Activated CD4-positive, alpha-beta T cell treated with anti-CD3 and anti-CD28 coated beads, Interleukin-2, amount 50 U/mL, for 48 hours (primary cell): ENCODE measurements at regions not wholly inside any gene's neighbourhood (a gene's known extent, or its start where the extent isn't known, plus 50 kb on each side); places are given as distances from the start of the nearest gene placed in this dataset.
"Not testable (repeated sequence)": the region's sequence is repeated elsewhere in the genome, so short reads cannot be mapped to it uniquely, and the experiment has no call there.

Source experiments
- DNase-seq, 2 experiments: peaks; one replicate each; pipeline ENCODE4 v3.0.0-alpha.2; 2020

- DNase-seq: no peak
Measured at GRCh38 chrX:42290608-42291007, 367.3 kb upstream of the CASK start.

GRCh38 chrX:42289492-42290385 lies 366.4 kb upstream of the CASK start:
- no peak for DNase-seq

- DNase-seq: not testable (repeated sequence)
Measured at GRCh38 chrX:42285681-42286080, 362.3 kb upstream of the CASK start.

- DNase-seq: no peak
Measured at GRCh38 chrX:42276982-42277690, 353.8 kb upstream of the CASK start.

DNA sequence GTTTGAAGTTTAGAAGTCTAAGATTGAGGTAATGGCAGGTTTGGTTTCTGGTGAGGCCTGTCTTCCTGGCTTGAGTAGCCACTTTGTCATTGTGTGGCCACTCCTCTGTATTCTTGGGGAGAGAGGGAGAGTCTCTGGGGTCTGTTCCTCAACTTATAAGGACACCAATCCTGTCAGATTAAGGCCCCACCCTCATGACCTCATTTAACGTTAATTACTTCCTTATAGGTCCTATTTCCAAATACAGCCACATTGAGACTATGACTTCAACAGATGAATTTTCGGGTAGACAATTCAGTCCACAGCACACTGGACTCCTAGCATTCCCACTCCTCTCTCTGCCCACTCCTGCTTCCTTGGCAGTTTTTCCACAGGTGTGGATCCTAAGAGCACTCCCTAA lies 350.8 kb upstream of the CASK start:
- no peak for DNase-seq

GRCh38 chrX:42273387-42273786 lies 350.0 kb upstream of the CASK start:
- DNase-seq: no peak

DNA sequence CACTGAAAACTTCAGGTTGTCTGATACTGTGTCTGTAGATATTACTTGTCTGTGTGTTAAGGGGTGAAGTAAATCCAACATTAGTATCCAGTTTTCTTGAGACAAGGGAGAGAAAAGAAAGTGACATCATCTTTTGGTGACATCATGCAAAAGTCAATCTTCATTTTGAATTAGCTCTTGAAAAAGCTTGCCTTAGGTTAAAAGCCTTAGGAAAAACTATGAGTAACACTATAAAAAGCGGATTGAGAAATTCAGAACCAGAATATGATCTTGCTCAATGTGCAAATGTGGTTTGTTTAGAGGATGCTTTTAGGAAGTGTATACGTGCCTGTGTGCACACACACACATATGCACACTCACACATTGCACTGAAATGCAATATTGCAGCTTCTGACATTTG lies 345.8 kb upstream of the CASK start:
- no peak for DNase-seq

DNA sequence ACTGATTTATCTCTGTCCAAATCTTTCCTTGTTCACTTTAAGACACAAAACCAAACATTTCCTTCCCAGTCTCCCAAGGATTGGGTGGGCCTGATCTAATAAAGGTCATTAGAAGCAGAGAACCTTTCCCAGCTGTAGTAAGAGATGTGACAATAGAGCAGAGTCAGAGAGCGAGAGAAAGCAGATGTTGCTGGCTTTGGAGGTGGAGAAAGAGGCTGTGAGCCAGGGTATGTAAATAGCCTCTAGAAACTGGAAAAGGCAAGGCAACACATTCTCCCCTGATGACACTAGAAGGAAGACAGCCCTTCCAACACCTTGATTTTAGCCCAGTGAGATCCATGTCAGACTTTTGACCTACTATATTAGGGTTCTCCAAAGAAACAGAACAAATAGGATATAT lies 337.5 kb upstream of the CASK start:
- DNase-seq: no peak

- DNase-seq: no peak
Measured at GRCh38 chrX:42248226-42248625, 324.9 kb upstream of the CASK start.

DNA sequence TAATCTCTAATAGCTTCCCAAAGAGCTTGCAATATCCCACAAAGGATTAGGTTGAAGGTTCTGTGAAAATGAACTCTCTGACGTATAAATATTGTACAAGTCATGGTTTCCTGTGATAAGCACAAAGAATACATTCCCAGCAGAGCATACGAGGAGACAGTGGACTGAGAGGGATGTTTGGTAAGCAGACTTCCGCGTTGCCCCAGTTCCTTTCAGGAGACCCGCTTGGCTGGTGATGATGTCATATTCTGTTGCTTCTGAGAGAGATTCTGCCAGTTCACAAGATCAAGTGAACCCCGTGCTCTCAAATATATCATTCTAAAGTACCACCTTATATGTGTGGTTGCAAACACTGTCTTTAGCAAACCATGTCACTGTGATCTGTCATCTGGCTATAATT lies 323.9 kb upstream of the CASK start:
- DNase-seq: no peak

DNA sequence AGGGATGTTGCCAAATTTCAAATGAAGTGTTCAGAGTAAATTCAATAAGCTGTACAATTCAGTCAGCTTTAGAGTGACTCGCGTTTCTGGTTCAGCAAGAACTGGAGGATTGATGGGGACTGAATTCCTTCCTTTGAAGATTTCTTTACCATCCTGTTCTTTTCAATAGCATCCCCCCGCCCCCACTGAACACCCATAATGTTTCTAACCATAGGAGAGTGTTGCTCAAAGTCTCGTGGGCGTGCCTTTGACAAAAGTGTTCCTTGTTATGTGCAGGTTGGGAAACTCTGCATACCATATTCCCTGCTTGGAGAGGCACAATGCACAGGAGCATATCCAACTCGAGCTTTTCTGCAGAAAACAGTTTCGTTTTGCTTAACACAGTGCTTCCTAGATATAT lies 323.5 kb upstream of the CASK start:
- no peak for DNase-seq

DNA sequence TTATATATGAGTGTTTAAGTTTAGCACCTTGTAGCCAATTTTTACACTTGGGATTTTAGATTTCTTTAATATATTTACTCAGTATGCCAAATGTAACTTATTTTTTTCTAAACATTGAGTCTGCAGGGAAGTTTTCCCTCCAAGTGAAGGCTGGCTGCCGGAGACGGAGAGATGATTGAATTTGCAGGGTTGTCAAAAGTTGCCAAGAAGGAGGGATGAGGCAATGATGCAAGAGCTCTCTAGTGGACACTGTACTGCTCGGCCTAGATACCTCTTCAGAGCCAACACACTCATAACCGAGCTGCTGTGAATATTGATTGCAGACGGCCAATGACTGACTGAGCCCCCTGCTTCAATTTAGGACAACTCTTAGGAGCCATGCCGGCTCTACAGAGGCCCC lies 318.6 kb upstream of the CASK start:
- no peak for DNase-seq

DNA sequence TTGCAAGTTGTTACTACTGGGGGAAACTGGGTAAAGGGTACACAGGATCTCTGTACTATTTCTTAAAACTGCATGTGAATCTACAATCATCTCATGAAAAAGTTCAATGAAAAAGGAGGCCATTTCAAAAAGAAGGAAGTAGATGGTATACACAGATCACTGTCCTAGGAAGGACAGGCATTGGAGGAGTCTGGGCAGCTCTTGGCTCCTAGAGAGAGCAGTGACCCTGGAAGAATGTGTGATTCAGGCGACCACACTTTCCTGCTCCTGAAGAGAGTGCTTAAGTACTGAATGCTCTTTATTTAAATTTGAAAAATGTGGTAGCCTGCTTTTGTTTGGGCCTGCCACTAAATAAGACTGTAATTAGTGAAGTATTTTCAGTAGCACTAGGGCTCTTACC lies 318.1 kb upstream of the CASK start:
- no peak for DNase-seq

DNA sequence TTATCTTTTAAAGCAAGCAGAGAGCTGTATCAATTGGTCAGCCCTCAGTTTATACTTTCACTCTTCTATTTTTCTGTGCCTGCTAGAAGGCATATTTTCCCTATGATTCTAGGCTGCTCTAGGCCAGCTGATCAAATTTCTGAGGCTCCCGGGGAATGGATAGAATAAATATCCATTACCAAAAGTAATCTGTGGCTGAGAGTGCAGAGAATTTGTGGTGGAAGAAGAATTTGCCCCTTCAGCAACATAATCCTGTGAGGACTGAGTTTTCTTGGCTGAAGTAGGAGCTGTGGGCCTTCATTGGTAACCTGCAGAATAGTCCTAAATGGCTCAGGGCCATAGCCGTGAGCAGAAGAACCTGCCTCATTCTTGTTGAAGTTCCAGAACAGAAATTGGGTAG lies 314.6 kb upstream of the CASK start:
- DNase-seq: no peak

GRCh38 chrX:42229533-42229932 lies 306.2 kb upstream of the CASK start:
- no peak for DNase-seq

- DNase-seq: no peak
Measured at GRCh38 chrX:42220666-42221065, 297.3 kb upstream of the CASK start.

DNA sequence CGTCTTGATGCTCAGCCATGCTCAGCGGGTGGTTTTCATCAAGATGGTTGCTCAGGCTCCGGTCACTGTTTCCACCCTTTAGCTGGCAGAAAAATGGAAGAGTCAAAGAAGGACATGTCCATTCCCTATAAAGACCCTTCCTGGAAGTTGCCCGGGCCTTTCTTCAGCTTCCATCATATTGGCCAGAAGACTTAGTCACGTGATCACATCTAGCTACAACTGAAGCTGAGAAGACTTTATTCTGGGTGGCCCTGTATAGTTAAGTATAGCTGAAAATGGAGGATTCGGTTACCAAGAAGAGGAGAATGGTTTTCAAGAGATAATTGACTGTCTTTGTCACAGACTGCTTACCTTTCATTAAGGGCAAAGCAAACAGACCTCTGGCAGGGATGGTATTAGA lies 296.7 kb upstream of the CASK start:
- DNase-seq: no peak

DNA sequence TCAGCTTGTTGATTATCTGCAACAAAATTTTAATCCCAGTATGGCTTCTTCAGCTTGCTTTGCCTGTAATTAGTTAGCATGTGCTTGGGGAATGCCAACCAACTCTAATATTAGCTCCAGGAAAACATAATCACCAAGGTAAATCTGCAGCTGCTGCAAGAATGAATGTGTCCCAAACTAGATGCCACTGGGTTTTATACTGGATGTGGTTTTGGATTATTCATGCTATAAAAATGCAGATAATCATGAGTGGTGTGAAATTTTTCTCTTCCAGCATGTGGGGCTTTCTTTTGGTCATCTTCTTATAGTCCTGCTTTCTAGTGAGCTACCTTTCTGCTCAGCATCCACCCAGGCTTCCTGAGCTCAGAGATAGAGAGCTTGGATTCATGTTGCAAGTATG lies 295.9 kb upstream of the CASK start:
- DNase-seq: no peak

- no peak for DNase-seq
Measured at GRCh38 chrX:42195506-42195905, 272.2 kb upstream of the CASK start.

- DNase-seq: no peak
Measured at GRCh38 chrX:42189576-42189975, 266.2 kb upstream of the CASK start.

- no peak for DNase-seq
Measured at GRCh38 chrX:42188730-42189129, 265.4 kb upstream of the CASK start.

DNA sequence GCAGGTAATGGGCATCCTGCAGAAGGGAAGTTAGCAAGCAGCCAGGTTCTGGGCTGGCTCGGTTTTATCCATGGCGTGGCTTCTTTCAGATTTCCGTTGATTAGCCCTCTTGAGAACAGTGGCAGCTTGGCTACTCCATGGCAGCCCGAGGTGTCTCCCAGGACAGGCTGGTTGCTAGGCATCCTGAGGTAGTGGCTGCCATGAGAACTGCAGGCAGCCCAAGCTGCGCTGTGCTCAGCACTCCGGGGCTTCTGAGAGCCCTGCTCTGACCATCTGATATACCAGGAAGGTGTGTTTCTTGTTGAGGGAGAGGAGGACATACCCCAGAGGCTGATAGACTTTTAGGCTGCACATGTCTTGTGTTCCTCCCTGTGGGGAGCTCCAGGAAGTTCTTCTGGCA lies 253.4 kb upstream of the CASK start:
- no peak for DNase-seq

- DNase-seq: no peak
Measured at GRCh38 chrX:42175843-42176242, 252.5 kb upstream of the CASK start.

GRCh38 chrX:42157923-42158322 lies 234.6 kb upstream of the CASK start:
- not testable (repeated sequence) for DNase-seq

GRCh38 chrX:42151808-42152207 lies 228.5 kb upstream of the CASK start:
- no peak for DNase-seq
